ENCODE measurements at regions not wholly inside any gene's neighbourhood (a gene's known extent, or its start where the extent isn't known, plus 50 kb on each side); places are given as distances from the start of the nearest gene placed in this dataset.

DNA sequence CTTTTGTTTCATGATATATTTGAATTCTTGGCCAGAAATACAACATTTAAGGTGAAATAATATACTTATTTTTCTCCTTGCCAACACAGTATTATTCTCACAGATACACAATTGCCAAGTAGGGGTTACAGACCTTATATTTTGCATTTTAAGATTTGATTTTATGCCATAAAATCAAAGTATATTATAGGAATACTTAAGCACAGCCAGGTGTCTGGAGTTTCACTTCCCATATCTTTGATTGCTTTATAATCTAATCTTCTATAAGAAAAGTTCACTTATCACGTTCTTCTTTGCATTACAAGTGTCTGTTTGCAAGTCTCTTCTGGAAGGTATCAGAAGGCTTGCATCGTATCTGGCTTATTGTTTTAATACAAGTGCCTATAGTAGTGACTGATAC is 327.7 kb upstream of the MANEA start:
- ChIA-PET POLR2A (no interaction called here), CTCF (ENCODE audit: low intra/inter-chr PET ratio, low total read pairs) (no interaction called here)
- no peaks in the 10 kb centered on the region; a peak in 1 of 5 replicates for H3K27me3 ChIP-seq (ENCODE audit: control insufficient read depth in 1 of 2, insufficient read depth in 2 of 2, low read length in 2 of 2)
- H3K9ac ChIP-seq (ENCODE audit: insufficient read depth, low read depth, low read length), result no peak overlapping the region
- in situ Hi-C loops (cut with HindIII; ENCODE audit: extremely low pct_ligation_motif_present, low pct_unique_long_range_greater_than_20kb), result no loop called here
- H3K4me2 ChIP-seq (ENCODE audit: low read depth, low read length), result no peak overlapping the region
- TF ChIP-seq, protein P1, sequence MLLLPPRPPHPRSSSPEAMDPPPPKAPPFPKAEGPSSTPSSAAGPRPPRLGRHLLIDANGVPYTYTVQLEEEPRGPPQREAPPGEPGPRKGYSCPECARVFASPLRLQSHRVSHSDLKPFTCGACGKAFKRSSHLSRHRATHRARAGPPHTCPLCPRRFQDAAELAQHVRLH (CRISPR knock-in tag; IDR thresholded peaks at IDR 0.05; ENCODE audit: borderline replicate concordance, low read depth), result no peak
- no peak for TF ChIP-seq RBAK (CRISPR knock-in tag; IDR thresholded peaks at IDR 0.05)
- TF ChIP-seq, protein P2, sequence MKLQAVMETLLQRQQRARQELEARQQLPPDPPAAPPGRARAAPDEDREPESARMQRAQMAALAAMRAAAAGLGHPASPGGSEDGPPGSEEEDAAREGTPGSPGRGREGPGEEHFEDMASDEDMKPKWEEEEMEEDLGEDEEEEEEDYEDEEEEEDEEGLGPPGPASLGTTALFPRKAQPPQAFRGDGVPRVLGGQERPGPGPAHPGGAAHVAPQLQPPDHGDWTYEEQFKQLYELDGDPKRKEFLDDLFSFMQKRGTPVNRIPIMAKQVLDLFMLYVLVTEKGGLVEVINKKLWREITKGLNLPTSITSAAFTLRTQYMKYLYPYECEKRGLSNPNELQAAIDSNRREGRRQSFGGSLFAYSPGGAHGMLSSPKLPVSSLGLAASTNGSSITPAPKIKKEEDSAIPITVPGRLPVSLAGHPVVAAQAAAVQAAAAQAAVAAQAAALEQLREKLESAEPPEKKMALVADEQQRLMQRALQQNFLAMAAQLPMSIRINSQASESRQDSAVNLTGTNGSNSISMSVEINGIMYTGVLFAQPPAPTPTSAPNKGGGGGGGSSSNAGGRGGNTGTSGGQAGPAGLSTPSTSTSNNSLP (IDR thresholded peaks at IDR 0.05; ENCODE audit: low read depth, low read length), result no peak
- no peak for TF ChIP-seq NONO (IDR thresholded peaks at IDR 0.05)
- TF ChIP-seq NONO (CRISPR knock-in tag; conservative IDR thresholded peaks at IDR 0.05), result no peak
- no peak for DNase-seq (ENCODE audit: low spot score)
- FAIRE-seq, result no peak
- H3K9me3 ChIP-seq (ENCODE audit: low read length), result no peaks in the 10 kb centered on the region
- intact Hi-C loops (cut with micrococcal nuclease; ENCODE audit: unreplicated experiment), result no loop called here
- no TSS peak for BruUV-seq (replicated peaks)
- no peak overlapping the region for H3K27ac ChIP-seq (ENCODE audit: extremely low read length, insufficient read depth, low read length)
- no peak overlapping the region for H2AFZ ChIP-seq (ENCODE audit: low read length)
- no peaks in the 10 kb centered on the region for H3K4me1 ChIP-seq (ENCODE audit: insufficient read depth, low read length)
- H4K20me1 ChIP-seq (ENCODE audit: insufficient read depth, low read length), result no peaks in the 10 kb centered on the region
- no peak for ATAC-seq
- no peaks in the 10 kb centered on the region for H3K36me3 ChIP-seq (replicated peaks in 1 of 2; ENCODE audit: control insufficient read depth in 1 of 2, insufficient read depth in 2 of 2, low read length in 2 of 2)
- H3K79me2 ChIP-seq (ENCODE audit: insufficient read depth, low read length), result no peaks in the 10 kb centered on the region
- no peak overlapping the region for H3K4me3 ChIP-seq (replicated peaks in 1 of 3; ENCODE audit: insufficient read depth in 1 of 3, low read depth in 2 of 3, low read length in 3 of 3)
- WGBS (ENCODE audit: low lambda C conversion rate), result 0% methylated on average over 2 of the region's 2 CpGs

DNA sequence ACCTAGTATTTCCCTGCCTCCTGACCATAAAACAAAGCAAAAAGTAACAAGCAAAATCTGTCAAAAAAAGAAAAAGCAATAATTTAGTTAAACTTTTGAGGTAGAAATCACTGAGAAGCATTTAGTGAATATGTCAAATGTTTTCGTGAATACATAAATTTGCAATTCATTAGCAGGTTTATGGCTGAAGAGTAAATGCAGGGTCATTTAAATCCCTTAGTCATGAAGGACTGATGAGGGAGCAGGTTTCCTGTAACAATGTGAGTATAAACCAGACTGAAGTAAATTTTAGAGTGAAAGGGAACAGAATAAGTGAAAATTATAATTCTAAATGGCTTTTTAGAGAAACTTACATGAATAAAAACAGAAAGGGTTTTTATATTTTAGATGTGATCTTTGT is 313.5 kb upstream of the MANEA start:
- Histone ChIP-seq H3K4me3 (replicated peaks in 1 of 3; ENCODE audit: insufficient read depth in 1 of 3, low read depth in 2 of 3, low read length in 3 of 3) (no peak overlapping the region), H3K36me3 (replicated peaks in 1 of 2; ENCODE audit: control insufficient read depth in 1 of 2, insufficient read depth in 2 of 2, low read length in 2 of 2) (no peaks in the 10 kb centered on the region), H2AFZ (ENCODE audit: low read length) (no peak overlapping the region), H3K9ac (ENCODE audit: insufficient read depth, low read depth, low read length) (no peak overlapping the region), H3K4me2 (ENCODE audit: low read depth, low read length) (no peak overlapping the region), H3K4me1 (ENCODE audit: insufficient read depth, low read length) (no peaks in the 10 kb centered on the region), H3K9me3 (ENCODE audit: low read length) (no peaks in the 10 kb centered on the region), H3K27me3 (ENCODE audit: control insufficient read depth in 1 of 2, insufficient read depth in 2 of 2, low read length in 2 of 2) (no peaks in the 10 kb centered on the region), H3K27ac (ENCODE audit: extremely low read length, insufficient read depth, low read length) (no peak overlapping the region), H4K20me1 (ENCODE audit: insufficient read depth, low read length) (no peaks in the 10 kb centered on the region), H3K79me2 (ENCODE audit: insufficient read depth, low read length) (no peaks in the 10 kb centered on the region)
- intact Hi-C loops (cut with micrococcal nuclease; ENCODE audit: unreplicated experiment), result no loop called here
- CTCF ChIA-PET (ENCODE audit: low intra/inter-chr PET ratio, low total read pairs), result no interaction called here
- in situ Hi-C loops (cut with HindIII; ENCODE audit: extremely low pct_ligation_motif_present, low pct_unique_long_range_greater_than_20kb), result no loop called here
- POLR2A ChIA-PET, result no interaction called here
- BruUV-seq (replicated peaks), result no TSS peak
- ATAC-seq (no peak), DNase-seq (ENCODE audit: low spot score) (no peak), FAIRE-seq (no peak)
- WGBS (ENCODE audit: low lambda C conversion rate), result 0% methylated on average over 1 of the region's 1 CpG
- TF ChIP-seq, protein P3, sequence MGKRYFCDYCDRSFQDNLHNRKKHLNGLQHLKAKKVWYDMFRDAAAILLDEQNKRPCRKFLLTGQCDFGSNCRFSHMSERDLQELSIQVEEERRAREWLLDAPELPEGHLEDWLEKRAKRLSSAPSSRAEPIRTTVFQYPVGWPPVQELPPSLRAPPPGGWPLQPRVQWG (CRISPR knock-in tag; IDR thresholded peaks at IDR 0.05; ENCODE audit: borderline replicate concordance, low read depth), result no peak
- TF ChIP-seq, protein P4, sequence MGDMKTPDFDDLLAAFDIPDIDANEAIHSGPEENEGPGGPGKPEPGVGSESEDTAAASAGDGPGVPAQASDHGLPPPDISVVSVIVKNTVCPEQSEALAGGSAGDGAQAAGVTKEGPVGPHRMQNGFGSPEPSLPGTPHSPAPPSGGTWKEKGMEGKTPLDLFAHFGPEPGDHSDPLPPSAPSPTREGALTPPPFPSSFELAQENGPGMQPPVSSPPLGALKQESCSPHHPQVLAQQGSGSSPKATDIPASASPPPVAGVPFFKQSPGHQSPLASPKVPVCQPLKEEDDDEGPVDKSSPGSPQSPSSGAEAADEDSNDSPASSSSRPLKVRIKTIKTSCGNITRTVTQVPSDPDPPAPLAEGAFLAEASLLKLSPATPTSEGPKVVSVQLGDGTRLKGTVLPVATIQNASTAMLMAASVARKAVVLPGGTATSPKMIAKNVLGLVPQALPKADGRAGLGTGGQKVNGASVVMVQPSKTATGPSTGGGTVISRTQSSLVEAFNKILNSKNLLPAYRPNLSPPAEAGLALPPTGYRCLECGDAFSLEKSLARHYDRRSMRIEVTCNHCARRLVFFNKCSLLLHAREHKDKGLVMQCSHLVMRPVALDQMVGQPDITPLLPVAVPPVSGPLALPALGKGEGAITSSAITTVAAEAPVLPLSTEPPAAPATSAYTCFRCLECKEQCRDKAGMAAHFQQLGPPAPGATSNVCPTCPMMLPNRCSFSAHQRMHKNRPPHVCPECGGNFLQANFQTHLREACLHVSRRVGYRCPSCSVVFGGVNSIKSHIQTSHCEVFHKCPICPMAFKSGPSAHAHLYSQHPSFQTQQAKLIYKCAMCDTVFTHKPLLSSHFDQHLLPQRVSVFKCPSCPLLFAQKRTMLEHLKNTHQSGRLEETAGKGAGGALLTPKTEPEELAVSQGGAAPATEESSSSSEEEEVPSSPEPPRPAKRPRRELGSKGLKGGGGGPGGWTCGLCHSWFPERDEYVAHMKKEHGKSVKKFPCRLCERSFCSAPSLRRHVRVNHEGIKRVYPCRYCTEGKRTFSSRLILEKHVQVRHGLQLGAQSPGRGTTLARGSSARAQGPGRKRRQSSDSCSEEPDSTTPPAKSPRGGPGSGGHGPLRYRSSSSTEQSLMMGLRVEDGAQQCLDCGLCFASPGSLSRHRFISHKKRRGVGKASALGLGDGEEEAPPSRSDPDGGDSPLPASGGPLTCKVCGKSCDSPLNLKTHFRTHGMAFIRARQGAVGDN (CRISPR knock-in tag; IDR thresholded peaks at IDR 0.05), result no peak
- TF ChIP-seq, protein P5, sequence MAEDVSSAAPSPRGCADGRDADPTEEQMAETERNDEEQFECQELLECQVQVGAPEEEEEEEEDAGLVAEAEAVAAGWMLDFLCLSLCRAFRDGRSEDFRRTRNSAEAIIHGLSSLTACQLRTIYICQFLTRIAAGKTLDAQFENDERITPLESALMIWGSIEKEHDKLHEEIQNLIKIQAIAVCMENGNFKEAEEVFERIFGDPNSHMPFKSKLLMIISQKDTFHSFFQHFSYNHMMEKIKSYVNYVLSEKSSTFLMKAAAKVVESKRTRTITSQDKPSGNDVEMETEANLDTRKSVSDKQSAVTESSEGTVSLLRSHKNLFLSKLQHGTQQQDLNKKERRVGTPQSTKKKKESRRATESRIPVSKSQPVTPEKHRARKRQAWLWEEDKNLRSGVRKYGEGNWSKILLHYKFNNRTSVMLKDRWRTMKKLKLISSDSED (CRISPR knock-in tag; IDR thresholded peaks at IDR 0.05), result no peak
- no peak for TF ChIP-seq SKI (IDR thresholded peaks at IDR 0.05; ENCODE audit: partially characterized antibody)
- no peak for TF ChIP-seq MZF1 (CRISPR knock-in tag; IDR thresholded peaks at IDR 0.05; ENCODE audit: borderline replicate concordance)
- TF ChIP-seq PCBP2 (optimal IDR thresholded peaks at IDR 0.05; ENCODE audit: low read depth, low read length, poor library complexity, severe bottlenecking), result no peak
